ENCODE measurements at regions not wholly inside any gene's neighbourhood (a gene's known extent, or its start where the extent isn't known, plus 50 kb on each side); places are given as distances from the start of the nearest gene placed in this dataset.

- no peak for TF ChIP-seq CTCF (IDR thresholded peaks at IDR 0.05; ENCODE audit: unreplicated experiment)
- peaks cover 7% of the 10 kb centered on the region for H3K4me1 Mint-ChIP-seq (ENCODE audit: low read depth)
- no peaks in the 10 kb centered on the region for H3K9me3 Mint-ChIP-seq (ENCODE audit: low read depth)
- no peak overlapping the region for H3K27ac Mint-ChIP-seq
- no peaks in the 10 kb centered on the region for H3K36me3 Mint-ChIP-seq (ENCODE audit: insufficient read depth)
- no peak overlapping the region for H3K4me3 Mint-ChIP-seq (ENCODE audit: low read depth)
- no peak for DNase-seq (ENCODE audit: low spot score, unreplicated experiment)
- H3K27me3 Mint-ChIP-seq = no peaks in the 10 kb centered on the region
Observed at GRCh38 chr1:222288053-222288452, 259.9 kb downstream of the HHIPL2 start.

- Mint-ChIP-seq H3K27me3 (no peaks in the 10 kb centered on the region), H3K27ac (no peak overlapping the region), H3K4me1 (ENCODE audit: low read depth) (peaks cover 7% of the 10 kb centered on the region), H3K9me3 (ENCODE audit: low read depth) (no peaks in the 10 kb centered on the region), H3K4me3 (ENCODE audit: low read depth) (no peak overlapping the region), H3K36me3 (ENCODE audit: insufficient read depth) (no peaks in the 10 kb centered on the region)
- DNase-seq (ENCODE audit: low spot score, unreplicated experiment) = no peak
- no peak for TF ChIP-seq CTCF (IDR thresholded peaks at IDR 0.05; ENCODE audit: unreplicated experiment)
Observed at GRCh38 chr1:222286011-222286410, 261.9 kb downstream of the HHIPL2 start.

- Mint-ChIP-seq H3K27me3 (no peaks in the 10 kb centered on the region), H3K4me3 (ENCODE audit: low read depth) (no peak overlapping the region), H3K27ac (no peak overlapping the region), H3K36me3 (ENCODE audit: insufficient read depth) (no peaks in the 10 kb centered on the region), H3K9me3 (ENCODE audit: low read depth) (no peaks in the 10 kb centered on the region), H3K4me1 (ENCODE audit: low read depth) (peaks cover 7% of the 10 kb centered on the region)
- TF ChIP-seq CTCF (IDR thresholded peaks at IDR 0.05; ENCODE audit: unreplicated experiment) = no peak
- no peak for DNase-seq (ENCODE audit: low spot score, unreplicated experiment)
Observed at GRCh38 chr1:222285526-222285925, 262.4 kb downstream of the HHIPL2 start.

GRCh38 chr1:222284466-222284865 is 263.4 kb downstream of the HHIPL2 start:
- no peak overlapping the region for H3K4me3 Mint-ChIP-seq (ENCODE audit: low read depth)
- H3K27ac Mint-ChIP-seq = no peak overlapping the region
- TF ChIP-seq CTCF (IDR thresholded peaks at IDR 0.05; ENCODE audit: unreplicated experiment) = no peak
- H3K36me3 Mint-ChIP-seq (ENCODE audit: insufficient read depth) = no peaks in the 10 kb centered on the region
- no peaks in the 10 kb centered on the region for H3K9me3 Mint-ChIP-seq (ENCODE audit: low read depth)
- no peaks in the 10 kb centered on the region for H3K27me3 Mint-ChIP-seq
- H3K4me1 Mint-ChIP-seq (ENCODE audit: low read depth) = peaks cover 7% of the 10 kb centered on the region
- DNase-seq (ENCODE audit: low spot score, unreplicated experiment) = no peak

GRCh38 chr1:222283147-222283768 is 264.6 kb downstream of the HHIPL2 start:
- Mint-ChIP-seq H3K27me3 (no peaks in the 10 kb centered on the region), H3K4me1 (ENCODE audit: low read depth) (peaks cover 7% of the 10 kb centered on the region), H3K4me3 (ENCODE audit: low read depth) (no peak overlapping the region), H3K36me3 (ENCODE audit: insufficient read depth) (no peaks in the 10 kb centered on the region), H3K9me3 (ENCODE audit: low read depth) (peaks cover 2% of the 10 kb centered on the region), H3K27ac (no peak overlapping the region)
- TF ChIP-seq CTCF (IDR thresholded peaks at IDR 0.05; ENCODE audit: unreplicated experiment) = no peak
- no peak for DNase-seq (ENCODE audit: low spot score, unreplicated experiment)
